ENCODE measurements at regions not wholly inside any gene's neighbourhood (a gene's known extent, or its start where the extent isn't known, plus 50 kb on each side); places are given as distances from the start of the nearest gene placed in this dataset.

GRCh38 chr10:117885206-117885829, 161.4 kb downstream of the RAB11FIP2 start:
- no peaks in the 10 kb centered on the region for H3K27me3 ChIP-seq (ENCODE audit: control insufficient read depth in 2 of 2, insufficient read depth in 2 of 2, low read length in 2 of 2)
- BruUV-seq (replicated peaks): no TSS peak
- no peaks in the 10 kb centered on the region for H3K9me3 ChIP-seq (replicated peaks; ENCODE audit: control insufficient read depth, insufficient read depth, low read length)
- H3K9me1 ChIP-seq (replicated peaks; ENCODE audit: control insufficient read depth, extremely low read depth, insufficient read depth, low read length): no peaks in the 10 kb centered on the region
- ChIA-PET CTCF (no interaction called here), POLR2A (no interaction called here)
- no peaks in the 10 kb centered on the region for H4K20me1 ChIP-seq (replicated peaks; ENCODE audit: control insufficient read depth, extremely low read depth, insufficient read depth, low read length)
- H3K79me2 ChIP-seq (ENCODE audit: control insufficient read depth, insufficient read depth, low read length): no peaks in the 10 kb centered on the region
- dilution Hi-C loops (cut with MboI; ENCODE audit: extremely low pct_ligation_motif_present, low sequenced_read_pairs): no loop called here
- no peak overlapping the region for H3K9ac ChIP-seq (replicated peaks; ENCODE audit: extremely low read depth, insufficient read depth, low read length)
- H3K36me3 ChIP-seq (ENCODE audit: control insufficient read depth in 2 of 2, extremely low read depth in 1 of 2, insufficient read depth in 2 of 2, low read length in 2 of 2): no peaks in the 10 kb centered on the region
- intact Hi-C loops (cut with micrococcal nuclease): no loop called here
- no peak overlapping the region for H2AFZ ChIP-seq (ENCODE audit: low read depth, low read length)
- FAIRE-seq: no peak
- DNase-seq (ENCODE audit: low read depth, low spot score): no peak
- no peaks in the 10 kb centered on the region for H3K4me1 ChIP-seq (ENCODE audit: control insufficient read depth, extremely low read depth, insufficient read depth, low read length)
- no peak overlapping the region for H3K4me2 ChIP-seq (ENCODE audit: insufficient read depth, low read length)
- H3K27ac ChIP-seq (ENCODE audit: insufficient read depth, low read depth, low read length): no peak overlapping the region
- TF ChIP-seq EZH2 (IDR thresholded peaks at IDR 0.05; ENCODE audit: borderline replicate concordance, low read depth, low read length, severe bottlenecking): no peak
- TF ChIP-seq JUN (IDR thresholded peaks at IDR 0.05; ENCODE audit: borderline replicate concordance, insufficient read depth, insufficient read length, low read depth): no peak
- no peak for TF ChIP-seq GATA2 (IDR thresholded peaks at IDR 0.05; ENCODE audit: insufficient read depth, insufficient read length, low read depth, low read length)
- no peak for TF ChIP-seq MAX (IDR thresholded peaks at IDR 0.05; ENCODE audit: insufficient read depth, insufficient read length)
- no peak for TF ChIP-seq POLR2AphosphoS5 (IDR thresholded peaks at IDR 0.05; ENCODE audit: insufficient read depth, low read depth, low read length)
- no peak for TF ChIP-seq POLR2A (IDR thresholded peaks at IDR 0.05; ENCODE audit: low read depth, low read length)
- no peak for TF ChIP-seq MYC (IDR thresholded peaks at IDR 0.05; ENCODE audit: low read depth, low read length)
- no peak for TF ChIP-seq FOS (IDR thresholded peaks at IDR 0.05; ENCODE audit: borderline replicate concordance, insufficient read depth, low read length)
- TF ChIP-seq CTCF (IDR thresholded peaks at IDR 0.05; ENCODE audit: extremely low read depth in 1 of 2, insufficient read depth in 1 of 2, low read depth in 1 of 2, low read length in 2 of 2): no peak
- H3K4me3 ChIP-seq (replicated peaks in 1 of 3; ENCODE audit: insufficient read depth in 1 of 3, low read depth in 1 of 3, low read length in 3 of 3): no peak overlapping the region

Data from endothelial cell of umbilical vein (primary cell).